NCI-H2029 (cell line): ENCODE measurements at regions not wholly inside any gene's neighbourhood (a gene's known extent, or its start where the extent isn't known, plus 50 kb on each side); places are given as distances from the start of the nearest gene placed in this dataset.
"Not testable (repeated sequence)": the region's sequence is repeated elsewhere in the genome, so short reads cannot be mapped to it uniquely, and the experiment has no call there.

Source experiments
- DNase-seq: peaks from one replicate; lab custom pipeline; 2025; lab: John Stamatoyannopoulos, UW

GRCh38 chr14:30223966-30224365 is 296.3 kb upstream of the PRKD1 start:
- no peak for DNase-seq

DNA sequence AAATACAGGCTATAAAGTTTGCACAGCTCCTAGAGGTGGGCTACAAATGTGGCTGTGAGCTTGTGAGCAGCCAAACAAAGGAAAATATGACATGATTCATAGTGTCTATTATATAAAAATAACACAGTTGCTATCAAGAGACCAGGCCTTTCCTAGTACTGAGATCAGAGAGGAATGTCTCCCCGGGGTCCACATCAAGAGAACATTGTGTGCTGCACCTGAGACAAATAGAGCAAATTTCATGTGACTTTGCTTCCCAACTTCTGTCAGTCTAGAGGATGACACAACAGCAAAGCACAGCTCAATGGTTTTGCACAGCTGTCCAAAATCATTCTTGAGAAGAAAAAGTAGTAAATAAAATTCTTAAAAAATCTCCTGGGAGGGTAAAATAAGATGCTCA is 297.5 kb upstream of the PRKD1 start:
- DNase-seq, result no peak

- DNase-seq, result no peak
These were observed 299.8 kb upstream of the PRKD1 start for GRCh38 chr14:30227436-30227835.

GRCh38 chr14:30227876-30228275 is 300.2 kb upstream of the PRKD1 start:
- DNase-seq, result no peak

GRCh38 chr14:30230719-30231118 is 303.1 kb upstream of the PRKD1 start:
- DNase-seq, result no peak

DNA sequence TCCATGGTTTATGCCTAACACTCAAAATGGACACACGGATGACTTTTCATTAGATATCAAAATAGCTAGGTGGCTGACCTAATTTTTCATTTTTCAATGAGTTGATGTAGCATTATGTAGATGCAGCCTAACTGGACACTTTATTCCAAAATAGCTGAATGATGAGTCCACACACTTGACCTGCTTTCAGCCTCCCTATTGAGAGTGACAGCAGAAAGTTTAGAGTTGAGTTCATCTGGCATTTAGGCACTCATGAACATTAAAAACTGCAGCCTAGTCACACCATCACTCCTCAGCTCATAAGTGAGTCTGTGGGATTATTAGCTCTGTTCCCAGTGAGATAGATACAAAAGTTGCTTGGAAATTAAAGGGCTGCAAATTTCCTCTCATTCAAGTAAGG is 307.3 kb upstream of the PRKD1 start:
- no peak for DNase-seq

GRCh38 chr14:30235485-30235884 is 307.8 kb upstream of the PRKD1 start:
- DNase-seq, result no peak

- DNase-seq, result no peak
These were observed 311.3 kb upstream of the PRKD1 start for GRCh38 chr14:30238936-30239335.

DNA sequence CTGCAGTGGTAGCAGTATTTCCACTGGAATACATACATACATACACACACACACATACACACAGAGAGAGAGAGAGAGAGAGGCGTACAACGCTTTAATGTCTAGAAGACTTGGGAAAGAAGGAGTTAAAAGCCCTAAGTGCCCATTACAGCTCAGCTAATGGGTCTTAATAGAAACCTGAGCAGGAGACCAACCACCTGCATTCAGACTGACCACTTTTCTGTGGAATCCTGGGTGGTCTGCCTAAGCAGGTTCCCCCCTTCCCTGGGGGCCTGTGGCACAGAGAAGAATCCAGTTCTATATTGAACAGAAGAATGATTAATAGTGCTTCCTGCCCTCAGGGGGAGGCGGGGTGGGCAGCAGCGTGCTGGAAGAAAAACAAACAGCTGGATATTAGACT is 312.4 kb upstream of the PRKD1 start:
- DNase-seq, result no peak

DNA sequence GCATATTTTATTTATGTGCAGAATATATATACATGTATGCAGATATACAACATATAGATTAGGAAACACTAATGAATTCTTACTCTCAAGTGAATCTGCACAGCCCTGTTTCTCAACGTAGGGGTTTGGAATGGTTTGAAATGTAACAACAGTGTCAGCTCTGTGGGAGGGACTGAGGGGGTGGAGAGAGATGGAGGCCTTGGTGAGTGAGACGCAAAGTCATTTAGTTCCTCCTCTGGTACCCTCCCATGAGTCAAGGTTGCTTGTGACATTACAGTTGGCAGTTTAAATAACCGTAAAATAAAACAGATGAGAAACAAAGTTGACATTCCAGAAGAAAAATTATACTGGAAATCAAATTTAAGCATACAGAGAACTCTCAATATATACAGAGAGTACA is 313.0 kb upstream of the PRKD1 start:
- DNase-seq, result no peak

- DNase-seq, result no peak
These were observed 315.1 kb upstream of the PRKD1 start for GRCh38 chr14:30242744-30243143.

GRCh38 chr14:30243207-30243606 is 315.6 kb upstream of the PRKD1 start:
- DNase-seq, result no peak

DNA sequence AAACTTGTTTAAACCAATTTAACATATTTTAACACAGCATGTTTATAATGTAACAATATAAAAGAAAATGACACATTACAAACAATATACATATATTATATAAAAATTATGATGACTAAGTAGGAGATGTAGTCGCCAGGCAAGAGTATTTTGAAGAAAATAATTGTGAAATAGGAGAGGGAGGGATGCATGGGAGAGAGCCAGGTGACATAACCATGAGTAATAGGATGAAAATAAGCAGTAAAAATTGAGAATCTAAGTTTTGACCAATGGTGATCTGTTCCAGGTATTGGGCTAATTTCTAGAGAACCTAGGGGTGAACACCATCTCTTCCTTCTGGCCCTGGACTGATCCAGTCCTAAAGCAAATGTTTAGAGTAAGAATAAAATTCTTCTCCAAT is 315.2 kb upstream of the G2E3 start:
- DNase-seq, result no peak

- not testable (repeated sequence) for DNase-seq
These were observed 314.6 kb upstream of the G2E3 start for GRCh38 chr14:30244348-30244747.

DNA sequence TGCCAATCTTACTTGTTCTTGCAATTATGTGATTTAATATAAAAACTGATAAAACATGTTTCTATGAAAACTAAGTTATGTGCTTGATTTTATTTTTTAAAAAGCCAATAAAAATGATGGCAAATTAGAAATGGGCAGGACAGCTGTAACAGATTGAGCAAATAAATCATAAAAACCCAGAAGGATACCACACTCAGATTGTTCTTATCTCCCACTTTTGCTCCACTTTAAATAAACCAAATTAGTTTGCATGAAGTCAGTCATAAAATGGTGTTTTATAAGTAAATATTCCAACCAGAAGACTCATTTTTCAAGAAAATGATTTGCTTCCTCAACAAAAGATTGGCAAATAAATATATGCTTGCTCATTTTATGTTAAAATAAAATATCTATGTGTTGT is 307.9 kb upstream of the G2E3 start:
- no peak for DNase-seq

DNA sequence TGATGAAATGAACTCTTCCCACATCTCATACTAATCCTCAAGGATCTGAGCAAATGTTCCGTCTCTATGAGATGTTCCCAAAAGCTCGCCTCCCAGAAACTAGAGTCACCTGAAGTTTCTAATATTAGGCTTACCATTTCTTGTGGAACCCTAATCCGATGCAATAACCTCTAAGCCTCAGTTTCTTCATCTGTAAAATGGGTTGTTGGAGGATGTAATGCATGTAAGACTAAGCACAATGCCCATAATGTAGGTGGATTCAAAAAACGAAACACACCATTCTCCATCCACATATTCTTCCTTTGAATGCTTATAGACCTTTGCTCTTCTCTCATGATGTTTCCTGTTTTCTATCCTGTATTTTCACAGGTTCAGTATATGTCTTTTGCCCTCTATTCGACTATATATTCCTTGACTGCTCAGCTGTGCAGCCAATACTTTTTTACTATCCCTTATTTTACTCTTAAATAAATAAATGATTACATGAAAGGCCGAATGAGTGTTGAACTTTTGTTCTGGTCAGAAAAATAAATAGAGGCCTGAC is 307.3 kb upstream of the G2E3 start:
- no peak for DNase-seq

- no peak for DNase-seq
These were observed 306.8 kb upstream of the G2E3 start for GRCh38 chr14:30252151-30252550.

GRCh38 chr14:30252783-30253674 is 305.9 kb upstream of the G2E3 start:
- no peak for DNase-seq

GRCh38 chr14:30256627-30257026 is 302.3 kb upstream of the G2E3 start:
- DNase-seq, result no peak

DNA sequence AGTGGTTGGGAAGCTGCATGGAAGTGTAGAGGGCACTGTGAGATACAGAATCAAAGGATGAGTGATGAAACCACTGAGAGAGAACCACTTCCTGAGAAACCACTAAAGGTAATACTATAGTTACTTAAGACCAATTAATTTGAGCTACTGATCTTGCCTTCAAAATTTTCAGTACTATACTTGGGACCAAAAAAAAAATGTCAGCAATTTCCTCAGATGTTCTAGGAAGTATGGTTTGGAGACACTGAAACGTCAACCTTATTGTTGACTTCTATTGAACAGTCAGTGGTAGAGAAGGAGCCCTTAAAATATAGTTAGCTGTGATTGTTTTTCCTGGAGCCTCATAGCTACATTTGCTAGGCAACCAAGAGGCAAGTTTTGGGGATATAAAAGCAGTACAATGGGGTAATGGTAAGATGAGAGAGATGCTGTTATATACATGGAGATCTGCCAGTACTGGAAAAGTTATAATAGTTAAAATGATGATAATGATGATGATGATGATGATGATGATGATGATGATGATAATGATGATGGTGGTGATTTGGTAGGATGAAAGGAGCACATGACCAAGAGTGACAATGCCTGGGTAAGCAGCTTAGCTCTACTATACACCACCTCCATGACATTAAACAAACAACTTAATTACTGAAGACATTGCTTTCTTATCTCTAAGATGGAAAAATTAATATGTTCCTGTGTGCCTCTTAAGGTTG is 300.9 kb upstream of the G2E3 start:
- no peak for DNase-seq

GRCh38 chr14:30260833-30261607 is 297.9 kb upstream of the G2E3 start:
- no peak for DNase-seq

- DNase-seq, result no peak
These were observed 294.8 kb upstream of the G2E3 start for GRCh38 chr14:30264161-30264560.
